ENCODE measurements at regions not wholly inside any gene's neighbourhood (a gene's known extent, or its start where the extent isn't known, plus 50 kb on each side); places are given as distances from the start of the nearest gene placed in this dataset.

GRCh38 chr4:120004054-120004453, 62.6 kb downstream of the MAD2L1 start:
- WGBS (ENCODE audit: low lambda C conversion rate) = 0% methylated on average over 4 of the region's 4 CpGs
- ChIA-PET CTCF (ENCODE audit: low intra/inter-chr PET ratio, low total read pairs) (no interaction called here), POLR2A (no interaction called here)
- DNase-seq (ENCODE audit: low spot score) (no peak), FAIRE-seq (no peak), ATAC-seq (no peak)
- no TSS peak for BruUV-seq (replicated peaks)
- Histone ChIP-seq H3K9ac (ENCODE audit: insufficient read depth, low read depth, low read length) (no peak overlapping the region), H3K4me3 (replicated peaks in 1 of 3; ENCODE audit: insufficient read depth in 1 of 3, low read depth in 2 of 3, low read length in 3 of 3) (no peak overlapping the region), H2AFZ (ENCODE audit: low read length) (no peak overlapping the region), H3K79me2 (ENCODE audit: insufficient read depth, low read length) (no peaks in the 10 kb centered on the region), H4K20me1 (ENCODE audit: insufficient read depth, low read length) (no peaks in the 10 kb centered on the region), H3K36me3 (replicated peaks in 1 of 2; ENCODE audit: control insufficient read depth in 1 of 2, insufficient read depth in 2 of 2, low read length in 2 of 2) (no peaks in the 10 kb centered on the region), H3K9me3 (ENCODE audit: low read length) (no peaks in the 10 kb centered on the region), H3K27me3 (ENCODE audit: control insufficient read depth in 1 of 2, insufficient read depth in 2 of 2, low read length in 2 of 2) (no peaks in the 10 kb centered on the region; a peak in 1 of 5 replicates), H3K4me2 (ENCODE audit: low read depth, low read length) (no peak overlapping the region), H3K27ac (ENCODE audit: extremely low read length, insufficient read depth, low read length) (no peak overlapping the region), H3K4me1 (ENCODE audit: insufficient read depth, low read length) (no peaks in the 10 kb centered on the region)
- intact Hi-C loops (cut with micrococcal nuclease; ENCODE audit: unreplicated experiment) (no loop called here), in situ Hi-C loops (cut with HindIII; ENCODE audit: extremely low pct_ligation_motif_present, low pct_unique_long_range_greater_than_20kb) (no loop called here)
- TF ChIP-seq ZFP36L1 (CRISPR knock-in tag; IDR thresholded peaks at IDR 0.05) = no peak
- TF ChIP-seq ZNF781 (CRISPR knock-in tag; IDR thresholded peaks at IDR 0.05; ENCODE audit: borderline replicate concordance, not compliant biosample characterization) = no peak
- no peak for TF ChIP-seq YEATS2 (CRISPR knock-in tag; IDR thresholded peaks at IDR 0.05; ENCODE audit: borderline replicate concordance)
- TF ChIP-seq HMGA1 (CRISPR knock-in tag; conservative IDR thresholded peaks at IDR 0.05) = no peak
- TF ChIP-seq ESRRA (CRISPR knock-in tag; IDR thresholded peaks at IDR 0.05; ENCODE audit: low read depth) = no peak
- no peak for TF ChIP-seq WIZ (CRISPR knock-in tag; IDR thresholded peaks at IDR 0.05)

- H3K4me1 ChIP-seq (ENCODE audit: insufficient read depth, low read length) = no peaks in the 10 kb centered on the region
- no peaks in the 10 kb centered on the region for H3K79me2 ChIP-seq (ENCODE audit: insufficient read depth, low read length)
- FAIRE-seq (no peak), ATAC-seq (no peak), DNase-seq (ENCODE audit: low spot score) (no peak)
- TF ChIP-seq ZNF343 (CRISPR knock-in tag; IDR thresholded peaks at IDR 0.05) = no peak
- no peak for TF ChIP-seq ZMYM2 (CRISPR knock-in tag; IDR thresholded peaks at IDR 0.05)
- no peak for TF ChIP-seq TFDP1 (CRISPR knock-in tag; IDR thresholded peaks at IDR 0.05; ENCODE audit: borderline replicate concordance)
- TF ChIP-seq ZNF280B (CRISPR knock-in tag; IDR thresholded peaks at IDR 0.05; ENCODE audit: borderline replicate concordance) = no peak
- no peak for TF ChIP-seq HCFC1 (IDR thresholded peaks at IDR 0.05; ENCODE audit: low read depth, low read length)
- no peak for TF ChIP-seq BRD4 (CRISPR knock-in tag; IDR thresholded peaks at IDR 0.05)
- TF ChIP-seq ZNF260 (CRISPR knock-in tag; IDR thresholded peaks at IDR 0.05; ENCODE audit: borderline replicate concordance, low read depth) = no peak
- TF ChIP-seq ZMYM4 (CRISPR knock-in tag; IDR thresholded peaks at IDR 0.05) = no peak
- no peak for TF ChIP-seq SRF (IDR thresholded peaks at IDR 0.05; ENCODE audit: low read depth, low read length)
- TF ChIP-seq PRMT3 (CRISPR knock-in tag; IDR thresholded peaks at IDR 0.05; ENCODE audit: borderline replicate concordance, low read depth) = no peak
- TF ChIP-seq SALL1 (CRISPR knock-in tag; IDR thresholded peaks at IDR 0.05) = no peak
- TF ChIP-seq KLF15 (CRISPR knock-in tag; IDR thresholded peaks at IDR 0.05; ENCODE audit: borderline replicate concordance) = no peak
- TF ChIP-seq MEIS1 (CRISPR knock-in tag; IDR thresholded peaks at IDR 0.05; ENCODE audit: borderline replicate concordance) = no peak
- WGBS (ENCODE audit: low lambda C conversion rate) = 7% methylated on average over 3 of the region's 3 CpGs
- POLR2A ChIA-PET = no interaction called here
- BruUV-seq (replicated peaks) = no TSS peak
- H3K27ac ChIP-seq (ENCODE audit: extremely low read length, insufficient read depth, low read length) = no peak overlapping the region
- H2AFZ ChIP-seq (ENCODE audit: low read length) = no peak overlapping the region
- H4K20me1 ChIP-seq (ENCODE audit: insufficient read depth, low read length) = no peaks in the 10 kb centered on the region
- CTCF ChIA-PET (ENCODE audit: low intra/inter-chr PET ratio, low total read pairs) = no interaction called here
- H3K27me3 ChIP-seq (ENCODE audit: control insufficient read depth in 1 of 2, insufficient read depth in 2 of 2, low read length in 2 of 2) = no peaks in the 10 kb centered on the region; a peak in 1 of 5 replicates
- intact Hi-C loops (cut with micrococcal nuclease; ENCODE audit: unreplicated experiment) = no loop called here
- in situ Hi-C loops (cut with HindIII; ENCODE audit: extremely low pct_ligation_motif_present, low pct_unique_long_range_greater_than_20kb) = no loop called here
- H3K4me2 ChIP-seq (ENCODE audit: low read depth, low read length) = no peak overlapping the region
- no peaks in the 10 kb centered on the region for H3K36me3 ChIP-seq (replicated peaks in 1 of 2; ENCODE audit: control insufficient read depth in 1 of 2, insufficient read depth in 2 of 2, low read length in 2 of 2)
- no peak overlapping the region for H3K4me3 ChIP-seq (replicated peaks in 1 of 3; ENCODE audit: insufficient read depth in 1 of 3, low read depth in 2 of 3, low read length in 3 of 3)
- no peak overlapping the region for H3K9ac ChIP-seq (ENCODE audit: insufficient read depth, low read depth, low read length)
- no peaks in the 10 kb centered on the region for H3K9me3 ChIP-seq (ENCODE audit: low read length)
These were observed 63.5 kb downstream of the MAD2L1 start for GRCh38 chr4:120003193-120003592.
